BJ (cell line): ENCODE measurements at regions not wholly inside any gene's neighbourhood (a gene's known extent, or its start where the extent isn't known, plus 50 kb on each side); places are given as distances from the start of the nearest gene placed in this dataset.

ENCODE experiments used
- CTCF ChIA-PET: fragments of 350-600 bp; formaldehyde crosslinking; extraction: SDS; loops from one replicate; lab custom pipeline; 2021; ENCODE audit warnings: antibody characterized with exemption, inconsistent platforms; lab: Yijun Ruan, JAX
- POLR2A ChIA-PET: fragments of 300-600 bp; sonication (Branson Sonifier 250); formaldehyde crosslinking; extraction: SDS; loops from one replicate; lab custom pipeline; 2021; ENCODE audit warnings: antibody characterized with exemption; lab: Charles Lee
- DNase-seq: peaks from one replicate; pipeline ENCODE4 v3.0.0-alpha.2; 2011; ENCODE audit warnings: low read depth
- H3K27me3 ChIP-seq: 2 replicates; pipeline ENCODE4 v1.6.0; 2011; ENCODE audit warnings: low read length; ENCODE audit not compliant: control insufficient read depth, insufficient read depth
- H3K36me3 ChIP-seq: 2 replicates; pipeline ENCODE4 v1.5.1; 2011; ENCODE audit warnings: low read length; ENCODE audit not compliant: control insufficient read depth, insufficient read depth
- H3K4me3 ChIP-seq: 2 replicates; pipeline ENCODE4 v1.5.1; 2011; ENCODE audit warnings: low read depth, mild to moderate bottlenecking, control low read depth, low read length
- TF ChIP-seq, protein P1 (sequence below): IDR thresholded peaks from 2 replicates; pipeline ENCODE4 v1.5.1; 2011; ENCODE audit warnings: low read depth, mild to moderate bottlenecking, control low read depth, inconsistent platforms, low read length, moderate library complexity; ENCODE audit not compliant: insufficient read depth

DNA sequence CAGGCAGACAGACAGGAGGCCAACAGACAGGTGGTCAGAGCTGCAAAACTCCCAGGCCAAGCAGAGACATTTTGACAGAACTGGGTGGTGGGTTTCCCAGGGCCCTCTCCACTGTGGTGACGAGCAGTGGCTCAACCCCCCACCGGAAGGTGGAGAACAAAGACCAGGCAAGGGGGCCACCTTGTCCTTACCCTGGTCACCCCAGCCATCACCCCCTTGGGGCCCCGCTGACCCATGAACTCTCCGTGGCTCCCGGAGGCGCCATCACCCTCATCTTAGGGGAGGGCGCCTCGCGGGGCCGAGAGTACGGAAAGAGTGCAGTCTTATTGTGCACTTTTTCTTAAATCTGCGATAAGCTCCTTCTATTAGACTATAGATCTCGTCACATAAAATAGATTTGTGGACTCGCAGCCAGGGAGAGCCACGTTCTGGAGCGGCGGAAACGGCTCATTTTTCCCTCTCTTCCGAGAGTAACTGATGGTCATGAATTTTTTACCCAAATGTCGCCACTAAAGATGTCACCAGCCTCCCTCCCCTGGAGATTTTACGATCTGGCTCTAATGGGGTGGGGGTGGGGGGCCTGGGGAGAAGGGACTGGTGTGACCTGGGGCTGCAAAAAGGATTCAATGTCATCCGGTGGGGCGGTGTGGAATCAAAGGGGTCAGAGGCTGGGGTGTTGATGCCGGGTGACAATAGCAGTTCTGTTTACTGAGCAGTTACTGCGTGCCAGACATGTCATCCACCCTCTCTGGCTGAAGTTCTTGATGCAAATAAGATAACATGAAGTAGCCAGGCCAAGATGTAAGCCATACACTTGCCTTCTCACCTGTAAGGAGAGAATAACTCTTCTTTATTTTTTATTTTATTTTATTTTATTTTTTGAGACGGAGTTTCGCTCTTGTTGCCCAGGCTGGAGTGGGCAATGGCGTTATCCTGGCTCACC lies 71.1 kb upstream of the MYL10 start:
- Histone ChIP-seq H3K4me3 (no peak overlapping the region), H3K36me3 (no peaks in the 10 kb centered on the region), H3K27me3 (peaks cover 4% of the 10 kb centered on the region)
- ChIA-PET POLR2A (no interaction called here), CTCF (interaction anchor here (1.1 to 1.6 kb wide), 2 partner anchors 11 to 114 kb away, joined by 3 read pairs; no protein-coding TSS in a partner anchor)
- TF ChIP-seq, protein P1, sequence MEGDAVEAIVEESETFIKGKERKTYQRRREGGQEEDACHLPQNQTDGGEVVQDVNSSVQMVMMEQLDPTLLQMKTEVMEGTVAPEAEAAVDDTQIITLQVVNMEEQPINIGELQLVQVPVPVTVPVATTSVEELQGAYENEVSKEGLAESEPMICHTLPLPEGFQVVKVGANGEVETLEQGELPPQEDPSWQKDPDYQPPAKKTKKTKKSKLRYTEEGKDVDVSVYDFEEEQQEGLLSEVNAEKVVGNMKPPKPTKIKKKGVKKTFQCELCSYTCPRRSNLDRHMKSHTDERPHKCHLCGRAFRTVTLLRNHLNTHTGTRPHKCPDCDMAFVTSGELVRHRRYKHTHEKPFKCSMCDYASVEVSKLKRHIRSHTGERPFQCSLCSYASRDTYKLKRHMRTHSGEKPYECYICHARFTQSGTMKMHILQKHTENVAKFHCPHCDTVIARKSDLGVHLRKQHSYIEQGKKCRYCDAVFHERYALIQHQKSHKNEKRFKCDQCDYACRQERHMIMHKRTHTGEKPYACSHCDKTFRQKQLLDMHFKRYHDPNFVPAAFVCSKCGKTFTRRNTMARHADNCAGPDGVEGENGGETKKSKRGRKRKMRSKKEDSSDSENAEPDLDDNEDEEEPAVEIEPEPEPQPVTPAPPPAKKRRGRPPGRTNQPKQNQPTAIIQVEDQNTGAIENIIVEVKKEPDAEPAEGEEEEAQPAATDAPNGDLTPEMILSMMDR, result no peak
- no peak for DNase-seq

- POLR2A ChIA-PET, result no interaction called here
- DNase-seq, result no peak
- peaks cover 4% of the 10 kb centered on the region for H3K27me3 ChIP-seq
- no peaks in the 10 kb centered on the region for H3K36me3 ChIP-seq
- TF ChIP-seq, protein P1, result no peak
- CTCF ChIA-PET, result no interaction called here
- H3K4me3 ChIP-seq, result no peak overlapping the region
Measured at GRCh38 chr7:101701153-101701794, 72.2 kb upstream of the MYL10 start.

DNA sequence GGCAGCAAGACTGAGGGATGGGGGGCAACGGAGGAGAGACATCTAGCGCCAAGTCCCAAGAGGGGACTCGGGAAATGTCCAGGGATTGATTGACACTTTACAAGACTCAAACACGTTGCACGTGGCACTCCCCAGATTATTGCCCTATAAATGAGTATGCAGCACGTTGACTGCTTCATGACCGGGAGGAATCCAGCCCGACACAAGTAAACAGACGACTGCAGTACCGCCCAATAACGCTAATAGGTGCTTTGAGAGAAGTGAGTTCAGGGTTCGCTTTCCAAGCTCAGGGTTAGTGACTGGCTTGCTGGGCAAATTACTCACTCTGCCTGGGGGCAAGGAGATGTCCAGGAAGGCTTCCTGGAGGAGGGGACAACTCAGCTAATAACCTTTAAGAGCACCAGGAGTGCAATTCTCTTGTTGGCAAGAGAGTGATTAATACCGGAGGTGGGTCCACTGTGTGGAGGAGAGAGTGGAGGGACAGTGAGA lies 73.3 kb upstream of the MYL10 start:
- no peak for DNase-seq
- no peak overlapping the region for H3K4me3 ChIP-seq
- no peaks in the 10 kb centered on the region for H3K36me3 ChIP-seq
- POLR2A ChIA-PET, result interaction anchor here (0.6 kb wide), 2 partner anchors 105 to 162 kb away, joined by 3 to 5 read pairs; no protein-coding TSS in a partner anchor
- CTCF ChIA-PET, result interaction anchor here (0.8 kb wide), 1 partner anchor 16 kb away, joined by 4 read pairs; no protein-coding TSS in a partner anchor
- TF ChIP-seq, protein P1, result no peak
- H3K27me3 ChIP-seq, result peaks cover 10% of the 10 kb centered on the region

- no peaks in the 10 kb centered on the region for H3K36me3 ChIP-seq
- TF ChIP-seq, protein P1, result no peak
- H3K4me3 ChIP-seq, result no peak overlapping the region
- no peak for DNase-seq
- POLR2A ChIA-PET, result no interaction called here
- peaks cover 9% of the 10 kb centered on the region for H3K27me3 ChIP-seq
- CTCF ChIA-PET, result interaction anchor here (0.6 kb wide), 1 partner anchor 241 kb away, joined by 3 read pairs; no protein-coding TSS in a partner anchor
Measured at GRCh38 chr7:101705331-101705730, 76.2 kb upstream of the MYL10 start.

DNA sequence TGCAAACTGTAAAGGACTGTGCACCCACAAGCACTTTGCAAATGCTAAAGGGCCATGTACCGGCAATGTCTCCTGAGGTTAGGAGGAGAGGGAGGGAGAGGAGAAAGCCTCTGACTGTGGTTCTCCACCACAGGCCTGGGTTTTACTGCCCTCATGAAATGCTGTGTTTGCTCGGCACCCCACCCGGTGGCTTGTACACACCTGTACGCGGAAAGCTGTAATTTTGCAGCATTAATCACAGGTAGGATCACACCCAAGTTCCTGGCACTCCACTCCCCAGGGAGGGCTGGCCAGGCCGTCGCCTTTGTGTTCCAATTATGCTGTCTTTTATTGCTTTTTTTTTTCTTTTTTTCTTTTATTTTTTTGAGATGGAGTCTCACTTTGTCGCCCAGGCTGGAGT lies 78.5 kb upstream of the MYL10 start:
- Histone ChIP-seq H3K27me3 (peaks cover 8% of the 10 kb centered on the region), H3K36me3 (no peaks in the 10 kb centered on the region), H3K4me3 (no peak overlapping the region)
- ChIA-PET POLR2A (no interaction called here), CTCF (no interaction called here)
- TF ChIP-seq, protein P1, result no peak
- DNase-seq, result no peak
